ENCODE measurements at regions not wholly inside any gene's neighbourhood (a gene's known extent, or its start where the extent isn't known, plus 50 kb on each side); places are given as distances from the start of the nearest gene placed in this dataset.

DNA sequence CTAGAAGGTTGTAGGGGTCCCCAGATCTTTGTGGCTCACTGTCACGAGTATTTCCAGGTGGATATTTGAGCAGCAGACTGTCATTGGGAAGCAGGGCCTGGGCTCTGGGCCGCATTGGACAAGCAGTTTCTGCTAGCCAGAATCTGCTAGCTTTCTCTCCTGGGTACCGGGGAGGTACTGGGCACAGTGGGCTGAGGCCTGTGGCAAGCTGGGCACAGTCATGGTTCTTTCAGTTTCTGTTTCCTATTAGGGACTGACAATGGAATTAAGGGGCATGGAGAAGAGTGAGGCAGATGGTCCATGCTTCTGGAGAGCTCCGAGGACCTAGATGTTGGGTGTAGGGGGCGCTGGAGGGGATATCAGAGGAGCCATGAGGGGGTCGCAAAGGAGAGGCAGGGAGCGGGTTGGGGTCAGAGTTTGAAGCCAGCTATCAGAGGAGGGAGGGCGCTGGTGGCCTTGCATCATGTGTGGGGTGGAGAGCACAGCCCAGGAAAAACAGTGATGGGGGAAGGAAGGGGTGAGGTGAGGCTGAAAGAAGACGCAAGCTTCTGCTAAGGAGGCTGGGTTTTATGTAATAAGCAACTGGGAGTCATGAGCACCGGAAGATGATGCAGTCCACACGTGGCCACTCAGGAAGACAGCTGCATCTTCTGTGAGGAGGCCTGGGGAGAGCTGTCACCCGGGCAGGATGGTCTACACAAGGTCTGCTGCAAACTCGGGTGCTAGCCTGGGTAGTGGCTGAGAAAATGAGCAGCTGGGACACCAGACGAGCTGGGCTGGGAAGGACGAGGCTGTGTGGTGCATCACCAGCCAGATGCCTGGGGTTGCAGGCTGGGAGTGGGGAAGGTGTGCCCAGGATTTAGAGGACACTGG lies 72.7 kb downstream of the IER5 start:
- CTCF ChIA-PET: interaction anchor here (0.6 kb wide), 1 partner anchor 646 kb away, joined by 7 read pairs; no protein-coding TSS in a partner anchor

More for the DNA sequence above, 72.7 kb downstream of the IER5 start:
- Histone ChIP-seq H3K79me2 (ENCODE audit: insufficient read depth, low read length) (no peaks in the 10 kb centered on the region), H3K9ac (ENCODE audit: low read length) (no peak overlapping the region), H3K9me3 (ENCODE audit: control insufficient read depth in 1 of 2, insufficient read depth in 1 of 2, low read depth in 1 of 2, low read length in 2 of 2) (peaks cover 0 to 18% of the 10 kb centered on the region in 2 experiments; a peak in 3 of 4 replicates), H3K4me2 (ENCODE audit: low read length) (no peak overlapping the region), H3K27ac (ENCODE audit: low read depth, low read length) (no peak overlapping the region), H3K36me3 (ENCODE audit: control insufficient read depth in 1 of 2, insufficient read depth in 2 of 2, low read length in 2 of 2) (0 out of 4 replicates have a peak, but pooled peaks cover 0 to 3% of the 10 kb centered on the region in 2 experiments), H4K20me1 (ENCODE audit: insufficient read depth) (no peaks in the 10 kb centered on the region), H3K4me3 (replicated peaks in 1 of 2; ENCODE audit: low read depth in 1 of 2, low read length in 2 of 2) (no peak overlapping the region), H3K9me2 (ENCODE audit: insufficient read depth) (no peaks in the 10 kb centered on the region), H3K27me3 (ENCODE audit: insufficient read depth, low read length) (no peaks in the 10 kb centered on the region), H2AFZ (ENCODE audit: low read depth, low read length, poor library complexity, severe bottlenecking) (no peak overlapping the region), H3K4me1 (ENCODE audit: control insufficient read depth in 1 of 2, insufficient read depth in 2 of 2, low read length in 2 of 2) (peaks cover 0 to 13% of the 10 kb centered on the region in 2 experiments; a peak in 1 of 4 replicates)
- ATAC-seq (no peak), DNase-seq (ENCODE audit: low read depth, low spot score) (no peak)
- RAD21 ChIA-PET (ENCODE audit: low non-redundant PET in 1 of 2, low total read pairs in 2 of 2, uncharacterized antibody in 2 of 2, unreplicated experiment in 2 of 2): no interaction called here
- POLR2A ChIA-PET: no interaction called here
- intact Hi-C loops (cut with micrococcal nuclease): loop anchor here (10.0 kb wide), 1 partner anchor 526 kb away; the partner anchor contains the start of gene XPR1
- no peak for TF ChIP-seq TCF7L2 (IDR thresholded peaks at IDR 0.05; ENCODE audit: borderline replicate concordance, extremely low read depth, insufficient read depth, insufficient read length)
- TF ChIP-seq, protein P1, sequence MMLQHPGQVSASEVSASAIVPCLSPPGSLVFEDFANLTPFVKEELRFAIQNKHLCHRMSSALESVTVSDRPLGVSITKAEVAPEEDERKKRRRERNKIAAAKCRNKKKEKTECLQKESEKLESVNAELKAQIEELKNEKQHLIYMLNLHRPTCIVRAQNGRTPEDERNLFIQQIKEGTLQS (IDR thresholded peaks at IDR 0.05): no peak
- TF ChIP-seq ELF1 (IDR thresholded peaks at IDR 0.05; ENCODE audit: borderline replicate concordance, low read depth): no peak
- no peak for TF ChIP-seq YY1 (IDR thresholded peaks at IDR 0.05; ENCODE audit: extremely low read depth, insufficient replicate concordance, low read depth, low read length)
- no peak for TF ChIP-seq ZNF274 (IDR thresholded peaks at IDR 0.05; ENCODE audit: low read depth, low read length)
- TF ChIP-seq POLR2AphosphoS5 (IDR thresholded peaks at IDR 0.05; ENCODE audit: low read depth, low read length): no peak
- no peak for TF ChIP-seq ZFX (IDR thresholded peaks at IDR 0.05)
- no peak for TF ChIP-seq FOSL1 (IDR thresholded peaks at IDR 0.05; ENCODE audit: low read depth)
- TF ChIP-seq, protein P2, sequence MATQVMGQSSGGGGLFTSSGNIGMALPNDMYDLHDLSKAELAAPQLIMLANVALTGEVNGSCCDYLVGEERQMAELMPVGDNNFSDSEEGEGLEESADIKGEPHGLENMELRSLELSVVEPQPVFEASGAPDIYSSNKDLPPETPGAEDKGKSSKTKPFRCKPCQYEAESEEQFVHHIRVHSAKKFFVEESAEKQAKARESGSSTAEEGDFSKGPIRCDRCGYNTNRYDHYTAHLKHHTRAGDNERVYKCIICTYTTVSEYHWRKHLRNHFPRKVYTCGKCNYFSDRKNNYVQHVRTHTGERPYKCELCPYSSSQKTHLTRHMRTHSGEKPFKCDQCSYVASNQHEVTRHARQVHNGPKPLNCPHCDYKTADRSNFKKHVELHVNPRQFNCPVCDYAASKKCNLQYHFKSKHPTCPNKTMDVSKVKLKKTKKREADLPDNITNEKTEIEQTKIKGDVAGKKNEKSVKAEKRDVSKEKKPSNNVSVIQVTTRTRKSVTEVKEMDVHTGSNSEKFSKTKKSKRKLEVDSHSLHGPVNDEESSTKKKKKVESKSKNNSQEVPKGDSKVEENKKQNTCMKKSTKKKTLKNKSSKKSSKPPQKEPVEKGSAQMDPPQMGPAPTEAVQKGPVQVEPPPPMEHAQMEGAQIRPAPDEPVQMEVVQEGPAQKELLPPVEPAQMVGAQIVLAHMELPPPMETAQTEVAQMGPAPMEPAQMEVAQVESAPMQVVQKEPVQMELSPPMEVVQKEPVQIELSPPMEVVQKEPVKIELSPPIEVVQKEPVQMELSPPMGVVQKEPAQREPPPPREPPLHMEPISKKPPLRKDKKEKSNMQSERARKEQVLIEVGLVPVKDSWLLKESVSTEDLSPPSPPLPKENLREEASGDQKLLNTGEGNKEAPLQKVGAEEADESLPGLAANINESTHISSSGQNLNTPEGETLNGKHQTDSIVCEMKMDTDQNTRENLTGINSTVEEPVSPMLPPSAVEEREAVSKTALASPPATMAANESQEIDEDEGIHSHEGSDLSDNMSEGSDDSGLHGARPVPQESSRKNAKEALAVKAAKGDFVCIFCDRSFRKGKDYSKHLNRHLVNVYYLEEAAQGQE (IDR thresholded peaks at IDR 0.05; ENCODE audit: low read depth): no peak
- BruUV-seq (replicated peaks): no TSS peak
